ENCODE measurements at regions not wholly inside any gene's neighbourhood (a gene's known extent, or its start where the extent isn't known, plus 50 kb on each side); places are given as distances from the start of the nearest gene placed in this dataset.

DNA sequence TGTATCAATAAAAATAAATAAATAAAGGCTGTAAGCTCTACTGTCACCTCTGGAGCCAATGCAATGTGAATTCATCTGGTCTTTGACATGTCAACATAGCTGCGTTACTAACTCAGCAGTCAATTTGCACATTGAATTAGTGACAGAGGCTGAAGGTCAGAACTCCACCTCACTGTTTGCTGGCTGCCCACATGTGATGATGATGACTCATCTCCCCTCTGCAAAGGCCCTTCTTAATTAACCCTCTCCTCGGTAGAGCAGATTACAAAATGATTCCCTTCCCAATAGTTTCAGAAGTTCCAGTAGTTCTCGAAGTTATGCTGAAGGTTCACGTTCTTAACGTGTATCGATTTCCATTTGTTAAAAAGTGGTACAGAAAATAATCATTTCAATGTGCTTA lies 1626.0 kb upstream of the TENM3 start (continued):
- TF ChIP-seq, protein P1, sequence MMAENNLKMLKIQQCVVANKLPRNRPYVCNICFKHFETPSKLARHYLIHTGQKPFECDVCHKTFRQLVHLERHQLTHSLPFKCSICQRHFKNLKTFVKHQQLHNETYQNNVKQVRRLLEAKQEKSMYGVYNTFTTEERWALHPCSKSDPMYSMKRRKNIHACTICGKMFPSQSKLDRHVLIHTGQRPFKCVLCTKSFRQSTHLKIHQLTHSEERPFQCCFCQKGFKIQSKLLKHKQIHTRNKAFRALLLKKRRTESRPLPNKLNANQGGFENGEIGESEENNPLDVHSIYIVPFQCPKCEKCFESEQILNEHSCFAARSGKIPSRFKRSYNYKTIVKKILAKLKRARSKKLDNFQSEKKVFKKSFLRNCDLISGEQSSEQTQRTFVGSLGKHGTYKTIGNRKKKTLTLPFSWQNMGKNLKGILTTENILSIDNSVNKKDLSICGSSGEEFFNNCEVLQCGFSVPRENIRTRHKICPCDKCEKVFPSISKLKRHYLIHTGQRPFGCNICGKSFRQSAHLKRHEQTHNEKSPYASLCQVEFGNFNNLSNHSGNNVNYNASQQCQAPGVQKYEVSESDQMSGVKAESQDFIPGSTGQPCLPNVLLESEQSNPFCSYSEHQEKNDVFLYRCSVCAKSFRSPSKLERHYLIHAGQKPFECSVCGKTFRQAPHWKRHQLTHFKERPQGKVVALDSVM (CRISPR knock-in tag; IDR thresholded peaks at IDR 0.05), result no peak
- TF ChIP-seq ARID2 (CRISPR knock-in tag; IDR thresholded peaks at IDR 0.05; ENCODE audit: borderline replicate concordance) (no peak), FIP1L1 (IDR thresholded peaks at IDR 0.05; ENCODE audit: borderline replicate concordance, insufficient read depth, low read depth, low read length) (no peak), DR1 (CRISPR knock-in tag; IDR thresholded peaks at IDR 0.05) (no peak), HNRNPH1 (optimal IDR thresholded peaks at IDR 0.05; ENCODE audit: low read depth, low read length) (no peak), JUN (CRISPR knock-in tag; IDR thresholded peaks at IDR 0.05) (0 out of 2 replicates have a peak, but pooled peaks have one; percentile 47), IKZF1 (IDR thresholded peaks at IDR 0.05) (no peak), KAT8 (CRISPR knock-in tag; IDR thresholded peaks at IDR 0.05) (no peak)
- TF ChIP-seq, protein P2, sequence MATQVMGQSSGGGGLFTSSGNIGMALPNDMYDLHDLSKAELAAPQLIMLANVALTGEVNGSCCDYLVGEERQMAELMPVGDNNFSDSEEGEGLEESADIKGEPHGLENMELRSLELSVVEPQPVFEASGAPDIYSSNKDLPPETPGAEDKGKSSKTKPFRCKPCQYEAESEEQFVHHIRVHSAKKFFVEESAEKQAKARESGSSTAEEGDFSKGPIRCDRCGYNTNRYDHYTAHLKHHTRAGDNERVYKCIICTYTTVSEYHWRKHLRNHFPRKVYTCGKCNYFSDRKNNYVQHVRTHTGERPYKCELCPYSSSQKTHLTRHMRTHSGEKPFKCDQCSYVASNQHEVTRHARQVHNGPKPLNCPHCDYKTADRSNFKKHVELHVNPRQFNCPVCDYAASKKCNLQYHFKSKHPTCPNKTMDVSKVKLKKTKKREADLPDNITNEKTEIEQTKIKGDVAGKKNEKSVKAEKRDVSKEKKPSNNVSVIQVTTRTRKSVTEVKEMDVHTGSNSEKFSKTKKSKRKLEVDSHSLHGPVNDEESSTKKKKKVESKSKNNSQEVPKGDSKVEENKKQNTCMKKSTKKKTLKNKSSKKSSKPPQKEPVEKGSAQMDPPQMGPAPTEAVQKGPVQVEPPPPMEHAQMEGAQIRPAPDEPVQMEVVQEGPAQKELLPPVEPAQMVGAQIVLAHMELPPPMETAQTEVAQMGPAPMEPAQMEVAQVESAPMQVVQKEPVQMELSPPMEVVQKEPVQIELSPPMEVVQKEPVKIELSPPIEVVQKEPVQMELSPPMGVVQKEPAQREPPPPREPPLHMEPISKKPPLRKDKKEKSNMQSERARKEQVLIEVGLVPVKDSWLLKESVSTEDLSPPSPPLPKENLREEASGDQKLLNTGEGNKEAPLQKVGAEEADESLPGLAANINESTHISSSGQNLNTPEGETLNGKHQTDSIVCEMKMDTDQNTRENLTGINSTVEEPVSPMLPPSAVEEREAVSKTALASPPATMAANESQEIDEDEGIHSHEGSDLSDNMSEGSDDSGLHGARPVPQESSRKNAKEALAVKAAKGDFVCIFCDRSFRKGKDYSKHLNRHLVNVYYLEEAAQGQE (IDR thresholded peaks at IDR 0.05; ENCODE audit: borderline replicate concordance in 1 of 2, low read depth in 1 of 2, low read length in 2 of 2), result no peak
- TF ChIP-seq, protein P3, sequence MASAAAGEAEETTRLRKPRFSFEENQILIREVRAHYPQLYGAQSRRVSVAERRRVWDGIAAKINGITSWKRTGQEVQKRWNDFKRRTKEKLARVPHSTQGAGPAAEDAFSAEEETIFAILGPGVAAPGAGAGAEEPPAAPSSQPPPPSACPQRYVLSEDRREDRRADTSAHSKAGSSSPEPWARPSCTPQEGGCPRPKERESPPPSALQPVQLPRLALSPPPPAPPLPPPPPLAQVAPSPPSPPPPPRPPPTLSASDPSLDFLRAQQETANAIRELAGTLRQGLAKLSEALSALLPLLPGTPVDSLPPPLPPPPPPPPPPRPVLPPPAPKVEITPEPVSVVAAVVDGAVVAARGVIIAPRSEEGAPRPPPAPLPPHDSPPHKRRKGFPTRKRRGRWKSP (CRISPR knock-in tag; IDR thresholded peaks at IDR 0.05), result no peak
- TF ChIP-seq, protein P4, sequence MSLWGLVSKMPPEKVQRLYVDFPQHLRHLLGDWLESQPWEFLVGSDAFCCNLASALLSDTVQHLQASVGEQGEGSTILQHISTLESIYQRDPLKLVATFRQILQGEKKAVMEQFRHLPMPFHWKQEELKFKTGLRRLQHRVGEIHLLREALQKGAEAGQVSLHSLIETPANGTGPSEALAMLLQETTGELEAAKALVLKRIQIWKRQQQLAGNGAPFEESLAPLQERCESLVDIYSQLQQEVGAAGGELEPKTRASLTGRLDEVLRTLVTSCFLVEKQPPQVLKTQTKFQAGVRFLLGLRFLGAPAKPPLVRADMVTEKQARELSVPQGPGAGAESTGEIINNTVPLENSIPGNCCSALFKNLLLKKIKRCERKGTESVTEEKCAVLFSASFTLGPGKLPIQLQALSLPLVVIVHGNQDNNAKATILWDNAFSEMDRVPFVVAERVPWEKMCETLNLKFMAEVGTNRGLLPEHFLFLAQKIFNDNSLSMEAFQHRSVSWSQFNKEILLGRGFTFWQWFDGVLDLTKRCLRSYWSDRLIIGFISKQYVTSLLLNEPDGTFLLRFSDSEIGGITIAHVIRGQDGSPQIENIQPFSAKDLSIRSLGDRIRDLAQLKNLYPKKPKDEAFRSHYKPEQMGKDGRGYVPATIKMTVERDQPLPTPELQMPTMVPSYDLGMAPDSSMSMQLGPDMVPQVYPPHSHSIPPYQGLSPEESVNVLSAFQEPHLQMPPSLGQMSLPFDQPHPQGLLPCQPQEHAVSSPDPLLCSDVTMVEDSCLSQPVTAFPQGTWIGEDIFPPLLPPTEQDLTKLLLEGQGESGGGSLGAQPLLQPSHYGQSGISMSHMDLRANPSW (CRISPR knock-in tag; IDR thresholded peaks at IDR 0.05; ENCODE audit: borderline replicate concordance), result no peak

All from HepG2 (cell line).